LoVo (cell line): ENCODE measurements at regions not wholly inside any gene's neighbourhood (a gene's known extent, or its start where the extent isn't known, plus 50 kb on each side); places are given as distances from the start of the nearest gene placed in this dataset.

Experiments used
- DNase-seq: peaks from one replicate; pipeline ENCODE4 v3.0.0-alpha.2; 2016; ENCODE audit warnings: low spot score

DNA sequence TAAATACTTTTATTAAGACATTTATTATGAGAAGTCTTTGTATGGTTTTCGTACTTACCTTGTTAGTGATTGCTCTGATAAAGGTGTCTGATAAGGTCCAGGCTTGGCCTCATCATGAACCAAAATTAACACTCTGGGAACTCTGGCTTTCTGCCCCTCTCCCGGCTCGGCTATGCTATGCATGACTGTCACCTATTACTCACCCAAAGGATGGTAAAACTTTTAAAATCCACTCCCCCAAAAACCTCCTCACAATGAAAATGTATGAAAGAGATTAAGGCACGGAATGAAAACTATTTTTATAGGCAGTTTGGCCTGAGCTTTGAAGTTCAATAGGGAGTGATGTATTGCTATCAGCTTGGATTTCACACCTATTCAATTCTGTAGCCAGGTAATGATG, 217.3 kb upstream of the TBX3 start:
- DNase-seq, result no peak

DNA sequence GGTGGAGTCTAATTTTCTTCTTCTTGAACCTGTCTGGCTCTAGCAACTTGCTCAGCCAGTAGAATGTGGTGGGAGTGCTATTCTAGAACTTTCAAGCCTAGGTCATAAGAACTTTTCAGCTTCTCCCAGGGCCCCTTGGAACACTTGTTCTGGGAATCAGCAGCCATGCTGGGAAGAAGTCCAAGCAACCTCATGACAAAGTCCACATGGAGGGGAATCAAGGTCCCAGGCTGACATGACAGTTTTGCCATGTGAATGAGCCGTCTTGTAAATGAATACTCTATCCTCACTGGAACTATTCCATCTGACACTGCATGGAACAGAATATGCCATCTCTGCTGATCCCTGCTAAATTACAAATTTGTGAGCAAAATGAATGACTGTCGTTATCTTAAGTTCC, 214.2 kb upstream of the TBX3 start:
- no peak for DNase-seq

DNA sequence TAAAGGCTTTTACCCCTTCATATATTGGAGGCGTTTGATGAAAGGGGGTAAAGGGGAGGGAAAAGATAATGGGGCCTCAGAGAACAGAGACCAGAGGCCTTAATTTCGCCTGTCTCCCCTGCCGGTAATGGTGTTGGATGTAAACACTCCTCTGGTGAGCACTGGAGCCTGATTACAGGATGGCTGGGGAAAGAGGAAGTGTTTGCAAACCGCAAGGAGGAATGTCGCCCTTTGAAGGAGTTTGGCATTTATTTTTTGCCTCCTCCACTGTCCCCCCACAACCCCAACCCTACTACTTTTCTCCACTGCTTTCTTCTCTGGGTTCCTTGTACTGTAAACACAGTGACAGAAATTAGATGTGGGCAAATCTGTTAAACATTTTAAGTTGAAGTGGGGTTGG, 211.9 kb upstream of the TBX3 start:
- no peak for DNase-seq

DNA sequence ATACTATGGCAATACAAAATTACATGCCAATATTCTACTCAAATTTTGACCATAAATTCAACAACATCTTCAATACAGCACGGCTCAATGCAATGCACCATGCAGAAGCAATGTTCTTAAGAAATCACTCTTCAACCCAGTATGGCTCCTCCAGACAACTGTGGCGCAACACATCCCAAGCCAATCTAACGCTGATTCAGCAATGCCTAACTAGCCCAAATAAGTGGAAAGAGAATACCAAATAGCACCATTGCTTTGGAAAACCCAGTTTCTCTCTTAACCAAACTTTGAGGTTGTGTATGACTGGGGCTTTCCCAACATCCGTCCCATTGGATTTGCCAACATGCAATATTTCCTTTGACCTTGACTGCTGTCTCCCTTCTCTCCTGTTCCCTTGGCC, 211.1 kb upstream of the TBX3 start:
- DNase-seq, result no peak

DNA sequence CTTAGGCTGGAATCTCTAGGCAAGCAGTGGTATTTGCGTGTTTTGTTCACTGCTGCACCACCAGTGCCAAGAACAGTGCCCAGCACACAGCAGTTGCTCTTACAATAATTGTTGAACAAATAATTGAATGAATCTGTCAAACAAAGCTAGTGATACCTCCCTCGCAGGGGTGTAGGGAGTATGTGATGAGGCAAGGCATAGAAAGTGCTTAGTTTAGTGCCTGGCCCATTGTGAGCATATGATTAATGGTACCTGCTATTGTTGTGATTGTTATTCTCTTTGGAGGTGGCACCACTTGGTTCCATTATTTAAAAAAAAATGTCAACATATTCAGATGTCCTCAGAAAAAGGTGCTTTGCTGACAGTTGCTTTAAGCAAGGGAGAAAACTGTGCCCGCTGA, 210.1 kb upstream of the TBX3 start:
- no peak for DNase-seq

GRCh38 chr12:114888928-114889584, 205.1 kb upstream of the TBX3 start:
- DNase-seq, result no peak

GRCh38 chr12:114888448-114888847, 204.5 kb upstream of the TBX3 start:
- peak; percentile 12 for DNase-seq

DNA sequence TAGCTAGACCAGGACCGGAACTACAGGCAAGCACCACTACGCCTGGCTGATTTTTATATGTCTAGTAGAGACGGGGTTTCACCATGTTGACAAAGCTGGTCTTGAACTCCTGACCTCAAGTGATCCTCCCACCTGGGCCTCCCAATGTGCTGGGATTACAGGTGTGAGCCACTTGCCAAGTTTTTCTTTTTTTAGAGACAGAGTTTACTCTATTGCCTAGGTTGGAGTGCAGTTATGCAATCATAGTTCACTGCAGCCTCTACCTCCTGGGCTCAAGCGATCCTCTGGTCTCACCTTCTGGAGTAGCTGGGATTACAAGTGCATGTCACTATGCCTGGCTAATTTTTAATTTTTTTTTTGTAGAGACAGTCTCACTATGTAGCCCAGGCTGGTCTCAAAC, 201.5 kb upstream of the TBX3 start:
- no peak for DNase-seq

DNA sequence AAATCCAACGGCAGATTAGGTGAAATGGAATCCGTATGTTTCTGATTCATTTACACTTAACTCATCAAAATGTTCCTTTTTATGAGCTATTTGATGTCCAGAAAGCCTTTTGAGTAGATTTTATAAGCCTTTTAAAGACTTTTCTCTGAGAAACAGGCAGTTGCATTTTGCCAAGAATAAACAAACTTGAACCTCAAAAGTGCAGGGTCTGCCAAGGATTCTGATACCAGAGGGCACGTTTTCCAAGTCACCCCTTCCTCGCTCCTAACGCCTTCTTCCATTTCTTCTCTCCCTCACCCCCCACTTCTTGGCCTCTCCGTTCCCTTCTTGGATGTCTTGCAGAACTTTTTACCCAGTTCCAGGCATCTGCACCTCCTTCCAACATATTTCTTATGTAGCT, 200.6 kb upstream of the TBX3 start:
- no peak for DNase-seq

DNA sequence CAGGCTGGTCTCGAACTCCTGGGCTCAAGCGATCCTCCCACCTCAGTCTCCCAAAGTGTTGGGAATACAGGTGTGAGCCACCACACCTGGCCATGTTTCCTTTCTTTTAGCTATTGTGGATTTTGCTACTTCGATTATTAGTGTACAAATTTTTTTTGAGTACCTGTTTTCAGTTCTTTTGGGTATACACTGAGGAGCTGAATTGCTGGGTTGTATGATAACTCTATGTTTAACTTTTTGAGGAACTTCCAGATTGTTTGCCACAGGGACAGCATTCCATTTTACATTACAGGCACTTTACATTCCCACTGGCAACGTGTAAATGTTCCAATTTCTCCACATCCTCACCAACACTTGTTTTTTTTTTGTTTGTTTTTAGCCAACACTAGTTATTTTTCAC, 198.1 kb upstream of the TBX3 start:
- DNase-seq, result no peak

DNA sequence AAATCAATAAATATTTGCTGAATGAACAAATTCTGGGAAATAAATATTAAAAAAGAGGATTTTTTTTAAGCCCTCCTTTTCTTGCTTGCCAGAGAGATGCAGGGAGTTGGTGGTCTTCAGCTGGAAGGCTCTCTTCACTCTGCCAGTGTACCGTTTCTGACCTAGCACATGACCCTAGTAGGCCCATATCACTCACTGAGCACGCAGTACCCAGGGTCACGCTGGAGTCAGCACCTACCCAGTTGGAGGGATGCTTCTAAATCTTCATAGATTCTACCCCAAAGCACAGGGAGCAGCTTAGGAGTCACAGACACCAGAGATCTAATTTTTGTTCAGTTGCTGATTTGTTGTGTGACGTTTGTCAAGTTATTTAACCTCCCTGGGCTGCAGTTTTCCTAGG, 195.4 kb upstream of the TBX3 start:
- DNase-seq, result no peak

GRCh38 chr12:114878781-114879180, 194.8 kb upstream of the TBX3 start:
- DNase-seq, result no peak

DNA sequence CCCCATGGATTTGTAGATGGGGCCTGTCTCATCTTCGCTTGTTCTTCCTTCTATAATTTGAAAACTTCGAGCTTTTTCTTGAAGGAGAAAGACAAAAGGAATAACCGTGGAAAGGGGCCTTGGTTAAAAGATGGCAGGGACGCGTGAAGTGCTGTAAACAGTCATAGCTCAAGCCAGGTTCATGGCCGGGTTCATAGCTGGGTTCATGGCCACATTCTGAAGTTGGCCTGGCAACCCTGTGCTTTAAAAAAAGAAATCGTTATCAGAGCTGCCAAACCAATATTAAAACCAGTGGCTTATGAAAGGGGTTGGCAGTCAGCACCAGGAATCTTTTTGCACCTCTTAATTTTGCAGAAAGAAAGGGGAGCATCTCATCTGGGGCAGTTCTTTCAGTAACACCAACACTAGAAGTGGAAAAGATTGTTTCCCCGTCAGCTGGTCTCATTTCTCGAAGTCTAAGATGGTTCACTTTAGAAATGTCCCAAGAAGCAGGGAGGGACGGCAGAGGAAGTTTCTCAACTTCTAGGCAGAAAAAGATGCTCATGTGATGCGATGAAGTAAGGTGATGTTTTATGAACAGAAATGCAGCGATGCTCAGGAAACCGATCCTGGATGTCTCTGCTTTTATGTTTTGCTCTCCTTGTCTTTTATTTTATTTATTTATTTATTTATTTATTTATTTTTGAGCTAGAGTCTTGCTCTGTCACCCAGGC, 193.1 kb upstream of the TBX3 start:
- no peak for DNase-seq

DNA sequence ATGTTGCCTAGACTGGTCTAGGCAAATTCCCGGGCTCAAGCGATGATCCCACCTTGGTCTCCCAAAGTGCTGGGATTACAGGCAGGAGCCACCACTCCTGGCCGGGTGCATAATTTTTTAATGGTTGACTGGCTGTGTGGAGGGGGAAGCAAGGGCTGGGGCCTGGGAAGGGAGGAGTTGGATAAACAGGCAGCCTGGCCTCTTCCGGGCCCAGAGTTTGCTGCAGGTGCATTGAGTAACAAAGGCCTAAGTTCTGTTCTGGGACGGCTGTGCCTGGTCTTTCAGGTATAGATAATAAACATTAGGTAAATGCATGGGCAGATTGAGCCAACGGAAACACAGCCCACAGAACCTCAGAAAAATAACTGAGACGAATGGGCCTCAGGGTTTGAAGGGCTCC, 191.3 kb upstream of the TBX3 start:
- DNase-seq, result no peak

- DNase-seq, result no peak
Observed at GRCh38 chr12:114873656-114874055, 189.7 kb upstream of the TBX3 start.

DNA sequence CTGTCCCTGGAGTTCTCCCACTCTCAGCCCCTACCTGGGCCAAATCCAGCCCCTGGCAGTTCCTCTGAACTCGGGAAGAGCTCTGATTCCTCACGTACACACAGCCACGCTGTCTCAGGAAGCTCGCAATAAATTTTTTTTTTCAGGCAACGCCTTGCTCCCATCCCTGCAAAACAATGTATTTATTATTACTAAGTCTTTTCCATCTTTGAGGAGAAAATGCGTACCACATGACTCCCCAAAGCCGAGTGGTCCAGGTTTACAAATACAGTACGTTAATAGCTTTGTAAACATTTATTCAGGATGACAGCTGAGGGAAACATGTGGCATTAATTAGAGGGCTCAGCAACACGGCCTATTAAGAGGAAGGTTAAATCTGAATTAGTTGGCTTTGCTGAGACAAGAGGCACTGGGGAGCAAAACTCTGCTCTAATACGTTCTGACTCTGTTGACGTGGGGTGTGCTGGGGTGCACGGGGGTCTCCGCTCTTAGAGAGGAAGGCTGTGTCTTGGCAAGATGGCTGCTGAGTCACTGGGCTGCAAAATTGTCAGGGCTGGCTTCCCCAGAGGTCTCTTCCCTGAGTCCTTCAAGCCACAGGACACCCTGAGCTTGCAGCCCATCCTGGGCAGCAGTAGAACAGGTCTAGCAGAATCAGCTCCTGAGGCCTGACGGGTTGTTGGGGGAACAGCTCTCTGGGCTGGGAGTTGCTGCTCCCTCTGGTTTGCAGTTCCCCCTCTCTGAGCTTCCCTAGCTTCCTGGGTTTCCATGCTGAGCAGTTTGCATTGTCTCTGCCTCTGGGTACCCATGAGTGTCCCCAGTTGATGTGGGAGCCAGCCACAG, 185.2 kb upstream of the TBX3 start:
- no peak for DNase-seq

DNA sequence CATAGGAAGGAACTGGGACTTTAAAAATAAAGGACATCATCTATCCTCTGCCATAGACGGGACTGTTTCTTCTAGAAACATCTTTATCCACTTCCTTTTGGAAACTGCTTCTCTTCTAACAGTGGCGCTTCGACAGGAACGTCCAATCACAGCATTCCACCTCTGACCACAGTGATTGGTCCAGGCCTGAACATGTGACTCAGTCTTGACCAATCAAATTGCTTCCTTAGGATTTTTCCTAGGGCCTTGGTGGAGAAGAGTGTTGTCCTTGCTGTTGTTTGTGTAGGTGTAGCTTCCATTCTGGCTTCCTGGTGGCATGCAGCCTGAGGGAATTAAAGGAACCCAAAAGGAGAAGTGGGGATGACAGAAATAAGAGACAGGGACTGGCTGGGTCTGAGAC, 182.4 kb upstream of the TBX3 start:
- no peak for DNase-seq

- DNase-seq, result no peak
Observed at GRCh38 chr12:114864837-114865551, 181.0 kb upstream of the TBX3 start.

DNA sequence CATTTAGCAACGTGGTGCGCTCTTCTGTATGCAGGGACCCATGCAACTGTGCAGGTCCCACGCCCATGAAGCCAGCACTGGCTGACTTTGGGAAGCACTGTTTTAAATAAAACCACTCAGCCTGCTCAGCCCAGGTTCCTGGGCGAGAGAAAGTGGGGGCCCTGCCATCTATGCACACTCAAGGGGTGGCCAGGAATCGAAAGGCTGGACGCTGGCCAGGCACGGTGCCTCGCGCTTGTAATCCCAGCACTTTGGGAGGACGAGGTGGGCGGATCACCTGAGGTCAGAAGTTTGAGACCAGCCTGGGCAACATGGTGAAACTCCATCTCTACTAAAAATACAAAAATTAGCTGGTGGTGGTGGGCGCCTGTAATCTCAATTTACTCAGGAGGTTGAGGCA, 179.9 kb upstream of the TBX3 start:
- no peak for DNase-seq

DNA sequence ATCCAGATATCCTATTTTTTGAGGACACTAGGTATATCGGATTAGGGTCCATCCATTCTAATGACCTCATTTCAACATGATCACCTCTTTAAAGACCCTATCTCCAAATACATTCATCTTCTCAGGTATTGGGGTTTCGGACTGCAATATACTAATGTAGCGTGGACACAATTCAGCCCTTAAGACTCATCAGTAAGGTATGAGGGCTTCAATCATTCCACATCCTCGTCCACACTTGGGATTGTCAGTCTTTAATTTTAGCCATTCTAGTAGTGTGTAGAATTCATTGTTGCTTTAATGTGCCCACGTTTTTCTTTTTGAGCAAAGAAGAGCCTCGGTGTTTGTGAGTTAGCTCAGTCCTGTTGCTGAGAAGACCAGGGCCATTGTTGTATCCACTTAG, 177.0 kb upstream of the TBX3 start:
- no peak for DNase-seq

DNA sequence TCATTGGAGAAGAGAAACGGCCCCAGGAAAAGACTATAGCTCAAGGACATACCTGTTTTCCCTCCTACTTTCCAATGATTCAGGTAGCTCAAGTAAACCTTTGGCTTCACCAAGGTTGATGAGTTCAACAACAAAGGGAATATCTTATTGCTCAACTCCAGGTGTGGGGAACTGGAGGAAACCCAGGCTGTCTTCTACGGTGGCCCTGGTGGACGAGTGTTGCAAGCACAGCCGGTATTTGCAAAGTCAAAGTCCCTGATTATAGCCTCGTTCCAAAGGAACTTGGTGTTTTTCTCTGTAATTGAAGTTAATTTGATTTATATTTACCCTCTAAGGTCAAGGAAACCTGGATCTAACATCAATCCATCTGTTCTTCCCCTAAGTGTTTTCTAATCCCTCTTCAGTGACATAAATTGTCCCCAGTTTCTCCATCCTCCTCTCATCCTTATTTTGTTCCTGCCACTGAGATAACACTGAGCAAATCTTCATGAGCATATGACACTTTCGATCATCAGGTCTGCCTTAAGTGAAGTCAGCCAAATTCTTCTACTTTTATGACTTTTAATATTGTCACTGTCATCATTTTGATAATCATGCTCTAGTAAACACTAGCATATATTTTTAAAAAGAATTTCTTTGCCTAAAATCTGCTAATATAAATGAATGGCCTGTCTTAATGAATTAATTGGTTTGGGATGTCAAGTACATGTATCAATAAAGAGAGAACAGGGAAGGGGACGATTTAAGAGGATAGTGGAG, 174.6 kb upstream of the TBX3 start:
- peak; percentile 21 for DNase-seq

DNA sequence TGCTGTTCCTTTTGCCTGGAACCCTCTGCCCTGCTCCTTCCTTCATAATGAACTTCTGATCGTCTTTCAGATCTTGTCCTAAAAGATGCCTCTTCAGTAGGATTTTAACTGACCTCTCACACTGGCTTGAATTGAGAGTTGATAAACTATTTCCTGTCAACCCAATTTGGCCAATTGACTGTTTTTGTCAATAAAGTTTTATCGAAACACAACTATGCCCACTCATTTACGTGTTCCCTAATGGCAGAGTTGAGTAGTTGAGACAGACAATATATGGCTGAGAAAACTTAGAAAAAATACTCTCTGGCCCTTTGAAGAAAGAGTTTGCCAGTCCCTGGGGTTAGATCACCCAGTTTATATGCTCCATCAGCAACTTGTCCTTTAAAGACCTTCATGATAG, 171.7 kb upstream of the TBX3 start:
- no peak for DNase-seq
